Stimulated activated CD4-positive, alpha-beta T cell treated with anti-CD3 and anti-CD28 coated beads, TNF-alpha, amount 100 ng/mL, for 24 hours (primary cell): ENCODE measurements at regions not wholly inside any gene's neighbourhood (a gene's known extent, or its start where the extent isn't known, plus 50 kb on each side); places are given as distances from the start of the nearest gene placed in this dataset.
"Not testable (repeated sequence)": the region's sequence is repeated elsewhere in the genome, so short reads cannot be mapped to it uniquely, and the experiment has no call there.

Source experiments
- DNase-seq, 3 experiments: peaks; one replicate each; pipeline ENCODE4 v3.0.0-alpha.2; 2020; ENCODE audit warnings: low read depth in 3 of 3

GRCh38 chr5:105602406-105602805 lies 2039.8 kb upstream of the NUDT12 start:
- DNase-seq, result not testable (repeated sequence)

- DNase-seq, result no peak
These were observed 2030.6 kb upstream of the NUDT12 start for GRCh38 chr5:105593011-105593760.

GRCh38 chr5:105587963-105588662 lies 2025.5 kb upstream of the NUDT12 start:
- DNase-seq, result no peak

- no peak for DNase-seq
These were observed 2019.5 kb upstream of the NUDT12 start for GRCh38 chr5:105581988-105582690.

- DNase-seq, result no peak
These were observed 2011.0 kb upstream of the NUDT12 start for GRCh38 chr5:105573575-105573974.

GRCh38 chr5:105565531-105565930 lies 2002.9 kb upstream of the NUDT12 start:
- no peak for DNase-seq

GRCh38 chr5:105563842-105564241 lies 2001.3 kb upstream of the NUDT12 start:
- DNase-seq, result no peak

- no peak for DNase-seq
These were observed 1992.1 kb upstream of the NUDT12 start for GRCh38 chr5:105554568-105555169.

- DNase-seq, result no peak
These were observed 1981.7 kb upstream of the NUDT12 start for GRCh38 chr5:105544300-105544699.

- no peak for DNase-seq
These were observed 1974.1 kb upstream of the NUDT12 start for GRCh38 chr5:105536675-105537074.

- DNase-seq, result no peak
These were observed 1968.2 kb upstream of the NUDT12 start for GRCh38 chr5:105530716-105531261.

- no peak for DNase-seq
These were observed 1967.3 kb upstream of the NUDT12 start for GRCh38 chr5:105529851-105530250.

- DNase-seq, result no peak
These were observed 1945.9 kb upstream of the NUDT12 start for GRCh38 chr5:105508519-105508918.

GRCh38 chr5:105506692-105507277 lies 1944.2 kb upstream of the NUDT12 start:
- no peak for DNase-seq

GRCh38 chr5:105503950-105504349 lies 1941.4 kb upstream of the NUDT12 start:
- no peak for DNase-seq

- no peak for DNase-seq
These were observed 1938.7 kb upstream of the NUDT12 start for GRCh38 chr5:105501315-105501714.

- no peak for DNase-seq
These were observed 1912.8 kb upstream of the NUDT12 start for GRCh38 chr5:105475401-105475800.

- no peak for DNase-seq
These were observed 1899.8 kb upstream of the NUDT12 start for GRCh38 chr5:105462377-105462776.

- DNase-seq, result no peak
These were observed 1898.1 kb upstream of the NUDT12 start for GRCh38 chr5:105460721-105461120.

GRCh38 chr5:105453216-105453807 lies 1890.7 kb upstream of the NUDT12 start:
- DNase-seq, result no peak

- no peak for DNase-seq
These were observed 1885.7 kb upstream of the NUDT12 start for GRCh38 chr5:105448271-105448670.
